HepG2 (cell line): ENCODE measurements at regions not wholly inside any gene's neighbourhood (a gene's known extent, or its start where the extent isn't known, plus 50 kb on each side); places are given as distances from the start of the nearest gene placed in this dataset.

Experiments used
- ATAC-seq: fragments of 200-7000 bp; cut with Tn5 transposase; 3 replicates; pipeline ENCODE4 v1.9.1; 2020; ENCODE audit warnings: mild to moderate bottlenecking, moderate library complexity
- BruUV-seq: library from RNA; stranded (reverse); fragments of 400-500 nt; replicated peaks from 2 replicates; lab custom pipeline; 2021; lab: Mats Ljungman, UMichigan
- CTCF ChIA-PET: fragments of 300-600 bp; formaldehyde crosslinking; extraction: SDS; loops from one replicate; lab custom pipeline; 2021; ENCODE audit warnings: low total read pairs, inconsistent platforms, low intra/inter-chr PET ratio; lab: Yijun Ruan, JAX
- POLR2A ChIA-PET: fragments of 350-600 bp; sonication (Branson Sonifier 250); formaldehyde crosslinking; loops from one replicate; lab custom pipeline; 2020; ENCODE audit warnings: antibody characterized with exemption, inconsistent platforms; lab: Yijun Ruan, JAX
- DNase-seq: peaks from one replicate; pipeline ENCODE4 v3.0.0-alpha.2; 2015; ENCODE audit warnings: low spot score
- FAIRE-seq: peaks from 3 replicates; lab custom pipeline; 2011; peaks lifted over from hg19 to GRCh38; lab: Jason Lieb, UNC
- H2AFZ ChIP-seq: one replicate; pipeline ENCODE4 v1.6.1; 2011; ENCODE audit warnings: low read length, inconsistent platforms
- H3K27ac ChIP-seq: fragments of 300-600 bp; 3 replicates; pipeline ENCODE4 v1.8.0; 2011; ENCODE audit warnings: mixed run types, mild to moderate bottlenecking, mixed read lengths, low read length, inconsistent platforms; ENCODE audit not compliant: insufficient read depth; ENCODE audit errors: extremely low read length
- H3K27me3 ChIP-seq, 2 experiments: fragments of 200-600 bp in 1 of 2; 2 replicates in 1 of 2; 3 replicates in 1 of 2; pipeline versions ENCODE4 v1.6.0 to v1.8.0; 2011; ENCODE audit warnings: low read length in 2 of 2, mild to moderate bottlenecking in 2 of 2, moderate library complexity in 2 of 2, inconsistent platforms in 1 of 2; ENCODE audit not compliant: insufficient read depth in 2 of 2, control insufficient read depth in 1 of 2
- H3K36me3 ChIP-seq, 2 experiments: fragments of 200-600 bp in 1 of 2; replicated peaks in 1 of 2; 2 replicates in 1 of 2; 3 replicates in 1 of 2; pipeline versions ENCODE4 v1.5.1 to v1.8.0; 2011; ENCODE audit warnings: low read length in 2 of 2, inconsistent platforms in 1 of 2; ENCODE audit not compliant: insufficient read depth in 2 of 2, control insufficient read depth in 1 of 2
- H3K4me1 ChIP-seq: 2 replicates; pipeline ENCODE4 v1.5.1; 2012; ENCODE audit warnings: low read length, inconsistent platforms; ENCODE audit not compliant: insufficient read depth
- H3K4me2 ChIP-seq: 2 replicates; pipeline ENCODE4 v1.6.0; 2011; ENCODE audit warnings: low read depth, low read length, inconsistent platforms
- H3K4me3 ChIP-seq, 3 experiments: fragments of 200-600 bp in 1 of 3; sonication (generic), shearing (Covaris generic) in 1 of 3; replicated peaks in 1 of 3; 2 replicates each; pipeline ENCODE4 v1.5.1; 2011 to 2016; ENCODE audit warnings: low read length in 3 of 3, inconsistent platforms in 2 of 3, low read depth in 2 of 3, mild to moderate bottlenecking in 2 of 3, control low read depth in 1 of 3, mixed read lengths in 1 of 3; ENCODE audit not compliant: insufficient read depth in 1 of 3
- H3K79me2 ChIP-seq: one replicate; pipeline ENCODE4 v1.6.1; 2011; ENCODE audit warnings: low read length, inconsistent platforms; ENCODE audit not compliant: insufficient read depth
- H3K9ac ChIP-seq: 2 replicates; pipeline ENCODE4 v1.6.0; 2011; ENCODE audit warnings: mild to moderate bottlenecking, low read depth, low read length, inconsistent platforms; ENCODE audit not compliant: insufficient read depth
- H3K9me3 ChIP-seq: 2 replicates; pipeline ENCODE4 v1.5.1; 2012; ENCODE audit warnings: mild to moderate bottlenecking, low read length
- H4K20me1 ChIP-seq: 2 replicates; pipeline ENCODE4 v1.6.0; 2011; ENCODE audit warnings: inconsistent platforms, mild to moderate bottlenecking, low read length, moderate library complexity; ENCODE audit not compliant: insufficient read depth
- ELF1 ChIP-seq: sonication (generic); formaldehyde crosslinking; IDR thresholded peaks from 2 replicates; pipeline ENCODE4 v1.4.0; 2020; ENCODE audit warnings: missing genetic modification reagents
- RARA ChIP-seq: IDR thresholded peaks from 2 replicates; pipeline ENCODE4 v1.6.1; 2016; ENCODE audit warnings: missing genetic modification reagents, missing compliant biosample characterization
- ZNF207 ChIP-seq: fragments of 450-650 bp; IDR thresholded peaks from 2 replicates; pipeline ENCODE4 v1.6.1; 2016; ENCODE audit warnings: antibody characterized with exemption, borderline replicate concordance
- ZNF816 ChIP-seq: sonication (generic); formaldehyde crosslinking; IDR thresholded peaks from 2 replicates; pipeline ENCODE4 v1.8.0; 2022; ENCODE audit warnings: missing genetic modification reagents, mild to moderate bottlenecking, borderline replicate concordance
- in situ Hi-C: cut with HindIII; loops from 2 replicates; pipeline ENCODE4 v1.10.0; 2017; ENCODE audit warnings: low pct_unique_long_range_greater_than_20kb; ENCODE audit not compliant: extremely low pct_ligation_motif_present
- intact Hi-C: fragments of 100-400 bp; cut with micrococcal nuclease; formaldehyde crosslinking; loops from one replicate; pipeline ENCODE4 v1.10.0; 2022; ENCODE audit not compliant: unreplicated experiment
- TF ChIP-seq, protein P1 (sequence below): sonication (generic); formaldehyde crosslinking; IDR thresholded peaks from 2 replicates; pipeline ENCODE4 v1.4.0; 2020; ENCODE audit warnings: missing genetic modification reagents
- TF ChIP-seq, protein P2 (sequence below): IDR thresholded peaks from 2 replicates; pipeline ENCODE4 v1.6.1; 2016; ENCODE audit warnings: low read depth
- TF ChIP-seq, protein P3 (sequence below): sonication (generic); formaldehyde crosslinking; conservative IDR thresholded peaks from 2 replicates; pipeline ENCODE4 v1.5.0; 2020; ENCODE audit warnings: missing genetic modification reagents
- TF ChIP-seq, protein P4 (sequence below): sonication (generic); formaldehyde crosslinking; IDR thresholded peaks from 2 replicates; pipeline ENCODE4 v1.9.0; 2021; ENCODE audit warnings: missing genetic modification reagents, mild to moderate bottlenecking, borderline replicate concordance
- TF ChIP-seq, protein P5 (sequence below): IDR thresholded peaks from 2 replicates; pipeline ENCODE4 v1.6.1; 2016; ENCODE audit warnings: missing compliant biosample characterization, missing genetic modification reagents, borderline replicate concordance

DNA sequence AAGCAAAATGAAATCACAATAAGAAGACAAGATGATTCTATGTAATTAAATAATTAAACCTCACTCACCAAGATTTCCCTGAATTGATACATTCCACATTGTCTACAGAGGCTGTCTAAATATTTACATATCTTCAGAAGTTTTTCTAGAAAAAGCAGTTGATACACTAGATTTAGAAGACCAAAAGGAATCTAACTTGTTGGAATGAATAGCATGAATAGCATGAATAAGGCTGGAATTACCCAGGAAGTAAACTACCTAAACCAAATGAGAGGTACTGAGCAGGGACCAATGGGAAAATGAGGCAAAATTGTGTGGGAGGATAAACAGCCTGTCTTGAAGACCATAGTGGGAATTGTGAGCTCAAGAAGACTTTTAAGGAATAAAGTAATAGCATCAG is 479.7 kb downstream of the TXNL1 start:
- Histone ChIP-seq H3K9me3 (peaks cover 55% of the 10 kb centered on the region), H3K79me2 (no peaks in the 10 kb centered on the region), H3K9ac (no peak overlapping the region), H3K27ac (no peak overlapping the region), H3K27me3 (no peaks in the 10 kb centered on the region), H3K4me3 (no peak overlapping the region), H4K20me1 (no peaks in the 10 kb centered on the region), H2AFZ (no peak overlapping the region), H3K4me1 (no peaks in the 10 kb centered on the region), H3K4me2 (no peak overlapping the region), H3K36me3 (no peaks in the 10 kb centered on the region)
- in situ Hi-C loops (no loop called here), intact Hi-C loops (no loop called here)
- DNase-seq (no peak), ATAC-seq (no peak), FAIRE-seq (no peak)
- ChIA-PET POLR2A (no interaction called here), CTCF (no interaction called here)
- BruUV-seq, result no TSS peak
- no peak for TF ChIP-seq ZNF207
- TF ChIP-seq, protein P1, sequence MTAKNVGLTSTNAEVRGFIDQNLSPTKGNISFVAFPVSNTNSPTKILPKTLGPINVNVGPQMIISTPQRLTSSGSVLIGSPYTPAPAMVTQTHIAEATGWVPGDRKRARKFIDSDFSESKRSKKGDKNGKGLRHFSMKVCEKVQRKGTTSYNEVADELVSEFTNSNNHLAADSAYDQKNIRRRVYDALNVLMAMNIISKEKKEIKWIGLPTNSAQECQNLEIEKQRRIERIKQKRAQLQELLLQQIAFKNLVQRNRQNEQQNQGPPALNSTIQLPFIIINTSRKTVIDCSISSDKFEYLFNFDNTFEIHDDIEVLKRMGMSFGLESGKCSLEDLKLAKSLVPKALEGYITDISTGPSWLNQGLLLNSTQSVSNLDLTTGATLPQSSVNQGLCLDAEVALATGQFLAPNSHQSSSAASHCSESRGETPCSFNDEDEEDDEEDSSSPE, result no peak
- TF ChIP-seq, protein P2, sequence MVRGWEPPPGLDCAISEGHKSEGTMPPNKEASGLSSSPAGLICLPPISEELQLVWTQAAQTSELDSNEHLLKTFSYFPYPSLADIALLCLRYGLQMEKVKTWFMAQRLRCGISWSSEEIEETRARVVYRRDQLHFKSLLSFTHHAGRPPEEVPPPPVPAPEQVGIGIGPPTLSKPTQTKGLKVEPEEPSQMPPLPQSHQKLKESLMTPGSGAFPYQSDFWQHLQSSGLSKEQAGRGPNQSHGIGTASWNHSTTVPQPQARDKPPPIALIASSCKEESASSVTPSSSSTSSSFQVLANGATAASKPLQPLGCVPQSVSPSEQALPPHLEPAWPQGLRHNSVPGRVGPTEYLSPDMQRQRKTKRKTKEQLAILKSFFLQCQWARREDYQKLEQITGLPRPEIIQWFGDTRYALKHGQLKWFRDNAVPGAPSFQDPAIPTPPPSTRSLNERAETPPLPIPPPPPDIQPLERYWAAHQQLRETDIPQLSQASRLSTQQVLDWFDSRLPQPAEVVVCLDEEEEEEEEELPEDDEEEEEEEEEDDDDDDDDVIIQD (CRISPR knock-in tag), result no peak
- TF ChIP-seq, protein P3, sequence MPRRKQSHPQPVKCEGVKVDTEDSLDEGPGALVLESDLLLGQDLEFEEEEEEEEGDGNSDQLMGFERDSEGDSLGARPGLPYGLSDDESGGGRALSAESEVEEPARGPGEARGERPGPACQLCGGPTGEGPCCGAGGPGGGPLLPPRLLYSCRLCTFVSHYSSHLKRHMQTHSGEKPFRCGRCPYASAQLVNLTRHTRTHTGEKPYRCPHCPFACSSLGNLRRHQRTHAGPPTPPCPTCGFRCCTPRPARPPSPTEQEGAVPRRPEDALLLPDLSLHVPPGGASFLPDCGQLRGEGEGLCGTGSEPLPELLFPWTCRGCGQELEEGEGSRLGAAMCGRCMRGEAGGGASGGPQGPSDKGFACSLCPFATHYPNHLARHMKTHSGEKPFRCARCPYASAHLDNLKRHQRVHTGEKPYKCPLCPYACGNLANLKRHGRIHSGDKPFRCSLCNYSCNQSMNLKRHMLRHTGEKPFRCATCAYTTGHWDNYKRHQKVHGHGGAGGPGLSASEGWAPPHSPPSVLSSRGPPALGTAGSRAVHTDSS (CRISPR knock-in tag), result no peak

DNA sequence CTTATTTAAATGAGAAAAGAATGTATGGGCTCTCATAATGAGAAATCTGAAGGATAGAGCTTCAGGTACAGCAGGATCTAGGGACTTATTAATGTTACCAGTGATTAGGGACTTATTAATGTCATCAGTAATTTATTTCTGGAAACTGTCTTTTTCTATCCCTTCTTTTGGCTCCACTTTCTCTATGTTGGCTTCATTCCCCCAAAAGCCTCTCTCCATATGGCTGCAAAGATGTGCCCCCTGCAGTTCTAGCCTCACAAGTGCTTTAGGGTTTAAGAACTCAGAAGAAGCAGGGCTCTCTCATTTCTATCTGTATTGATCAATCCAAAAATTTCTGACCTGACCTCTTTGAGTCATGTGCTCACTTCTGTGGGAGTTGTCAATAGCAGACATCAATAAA is 480.9 kb downstream of the TXNL1 start:
- Histone ChIP-seq H2AFZ (no peak overlapping the region), H4K20me1 (no peaks in the 10 kb centered on the region), H3K4me3 (no peak overlapping the region), H3K4me2 (no peak overlapping the region), H3K9me3 (peaks cover 57% of the 10 kb centered on the region), H3K27me3 (no peaks in the 10 kb centered on the region), H3K4me1 (no peaks in the 10 kb centered on the region), H3K9ac (no peak overlapping the region), H3K27ac (no peak overlapping the region), H3K36me3 (no peaks in the 10 kb centered on the region), H3K79me2 (no peaks in the 10 kb centered on the region)
- in situ Hi-C loops, result no loop called here
- POLR2A ChIA-PET, result no interaction called here
- CTCF ChIA-PET, result no interaction called here
- ATAC-seq (no peak), FAIRE-seq (no peak), DNase-seq (no peak)
- intact Hi-C loops, result no loop called here
- no TSS peak for BruUV-seq
- TF ChIP-seq RARA (CRISPR knock-in tag) (no peak), ELF1 (CRISPR knock-in tag) (no peak), ZNF816 (CRISPR knock-in tag) (no peak)
- TF ChIP-seq, protein P4, sequence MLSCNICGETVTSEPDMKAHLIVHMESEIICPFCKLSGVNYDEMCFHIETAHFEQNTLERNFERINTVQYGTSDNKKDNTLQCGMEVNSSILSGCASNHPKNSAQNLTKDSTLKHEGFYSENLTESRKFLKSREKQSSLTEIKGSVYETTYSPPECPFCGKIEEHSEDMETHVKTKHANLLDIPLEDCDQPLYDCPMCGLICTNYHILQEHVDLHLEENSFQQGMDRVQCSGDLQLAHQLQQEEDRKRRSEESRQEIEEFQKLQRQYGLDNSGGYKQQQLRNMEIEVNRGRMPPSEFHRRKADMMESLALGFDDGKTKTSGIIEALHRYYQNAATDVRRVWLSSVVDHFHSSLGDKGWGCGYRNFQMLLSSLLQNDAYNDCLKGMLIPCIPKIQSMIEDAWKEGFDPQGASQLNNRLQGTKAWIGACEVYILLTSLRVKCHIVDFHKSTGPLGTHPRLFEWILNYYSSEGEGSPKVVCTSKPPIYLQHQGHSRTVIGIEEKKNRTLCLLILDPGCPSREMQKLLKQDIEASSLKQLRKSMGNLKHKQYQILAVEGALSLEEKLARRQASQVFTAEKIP, result no peak
- TF ChIP-seq, protein P5, sequence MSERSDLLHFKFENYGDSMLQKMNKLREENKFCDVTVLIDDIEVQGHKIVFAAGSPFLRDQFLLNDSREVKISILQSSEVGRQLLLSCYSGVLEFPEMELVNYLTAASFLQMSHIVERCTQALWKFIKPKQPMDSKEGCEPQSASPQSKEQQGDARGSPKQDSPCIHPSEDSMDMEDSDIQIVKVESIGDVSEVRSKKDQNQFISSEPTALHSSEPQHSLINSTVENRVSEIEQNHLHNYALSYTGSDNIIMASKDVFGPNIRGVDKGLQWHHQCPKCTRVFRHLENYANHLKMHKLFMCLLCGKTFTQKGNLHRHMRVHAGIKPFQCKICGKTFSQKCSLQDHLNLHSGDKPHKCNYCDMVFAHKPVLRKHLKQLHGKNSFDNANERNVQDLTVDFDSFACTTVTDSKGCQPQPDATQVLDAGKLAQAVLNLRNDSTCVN (CRISPR knock-in tag), result no peak
- TF ChIP-seq, protein P2 (CRISPR knock-in tag), result no peak
